Retinal pigment epithelial cell (primary cell): ENCODE measurements at regions not wholly inside any gene's neighbourhood (a gene's known extent, or its start where the extent isn't known, plus 50 kb on each side); places are given as distances from the start of the nearest gene placed in this dataset.
A peak's percentile ranks its signal among the peaks of the same experiment; 100 is the strongest.

Experiments used
- DNase-seq: peaks from one replicate; pipeline ENCODE4 v3.0.0-alpha.2; 2010; ENCODE audit warnings: low read depth
- H3K4me3 ChIP-seq: 2 replicates; pipeline ENCODE4 v1.5.1; 2011; ENCODE audit warnings: mild to moderate bottlenecking, low read length, control low read depth, moderate library complexity
- TF ChIP-seq, protein P1 (sequence below): conservative IDR thresholded peaks from 2 replicates; pipeline ENCODE4 v1.5.1; 2011; ENCODE audit warnings: low read depth, low read length, control low read depth, inconsistent platforms

DNA sequence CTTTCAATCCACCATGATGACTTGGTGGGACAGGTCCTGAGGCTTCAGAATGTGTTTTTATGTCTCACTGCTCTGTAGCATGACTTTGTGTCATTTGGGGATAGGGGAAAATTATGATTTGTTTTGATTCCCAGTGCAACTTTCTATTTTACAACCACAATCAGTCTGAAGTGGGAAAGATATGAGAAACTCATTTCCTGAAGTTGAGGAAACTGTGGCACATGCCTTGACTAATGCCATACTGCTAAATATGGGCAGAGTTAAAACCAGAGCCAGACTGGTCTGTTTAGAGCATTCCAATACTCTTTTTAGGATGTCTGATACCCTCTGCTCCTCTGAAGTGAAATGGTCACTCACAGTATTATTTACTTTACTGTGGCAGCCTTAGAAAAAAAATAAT lies 307.7 kb downstream of the ADRA2A start:
- H3K4me3 ChIP-seq = no peak overlapping the region
- DNase-seq = no peak
- TF ChIP-seq, protein P1, sequence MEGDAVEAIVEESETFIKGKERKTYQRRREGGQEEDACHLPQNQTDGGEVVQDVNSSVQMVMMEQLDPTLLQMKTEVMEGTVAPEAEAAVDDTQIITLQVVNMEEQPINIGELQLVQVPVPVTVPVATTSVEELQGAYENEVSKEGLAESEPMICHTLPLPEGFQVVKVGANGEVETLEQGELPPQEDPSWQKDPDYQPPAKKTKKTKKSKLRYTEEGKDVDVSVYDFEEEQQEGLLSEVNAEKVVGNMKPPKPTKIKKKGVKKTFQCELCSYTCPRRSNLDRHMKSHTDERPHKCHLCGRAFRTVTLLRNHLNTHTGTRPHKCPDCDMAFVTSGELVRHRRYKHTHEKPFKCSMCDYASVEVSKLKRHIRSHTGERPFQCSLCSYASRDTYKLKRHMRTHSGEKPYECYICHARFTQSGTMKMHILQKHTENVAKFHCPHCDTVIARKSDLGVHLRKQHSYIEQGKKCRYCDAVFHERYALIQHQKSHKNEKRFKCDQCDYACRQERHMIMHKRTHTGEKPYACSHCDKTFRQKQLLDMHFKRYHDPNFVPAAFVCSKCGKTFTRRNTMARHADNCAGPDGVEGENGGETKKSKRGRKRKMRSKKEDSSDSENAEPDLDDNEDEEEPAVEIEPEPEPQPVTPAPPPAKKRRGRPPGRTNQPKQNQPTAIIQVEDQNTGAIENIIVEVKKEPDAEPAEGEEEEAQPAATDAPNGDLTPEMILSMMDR = no peak

- no peak for DNase-seq
- TF ChIP-seq, protein P1 = no peak
- H3K4me3 ChIP-seq = no peak overlapping the region
Measured at GRCh38 chr10:111390813-111391563, 314.2 kb downstream of the ADRA2A start.

DNA sequence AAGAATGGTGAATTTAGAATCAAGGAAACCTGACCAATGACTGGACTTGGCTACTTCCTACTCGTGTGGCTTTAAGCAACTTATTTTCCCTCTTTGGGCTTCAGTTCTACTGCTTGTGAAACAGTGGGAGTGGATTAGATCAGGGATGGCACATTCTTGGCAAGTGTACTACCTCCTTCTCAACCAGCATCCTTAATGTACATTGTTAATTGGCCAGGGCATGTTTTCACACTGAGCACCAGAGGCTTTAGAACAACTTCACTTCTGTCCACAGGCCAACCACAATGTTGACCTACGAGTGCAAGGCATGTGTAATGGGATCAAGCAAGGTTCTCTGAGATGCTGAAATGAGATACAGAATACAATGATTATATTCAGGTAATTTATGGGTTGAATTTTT lies 315.3 kb downstream of the ADRA2A start:
- DNase-seq = peak; percentile 88
- H3K4me3 ChIP-seq = no peak overlapping the region
- TF ChIP-seq, protein P1 = no peak

DNA sequence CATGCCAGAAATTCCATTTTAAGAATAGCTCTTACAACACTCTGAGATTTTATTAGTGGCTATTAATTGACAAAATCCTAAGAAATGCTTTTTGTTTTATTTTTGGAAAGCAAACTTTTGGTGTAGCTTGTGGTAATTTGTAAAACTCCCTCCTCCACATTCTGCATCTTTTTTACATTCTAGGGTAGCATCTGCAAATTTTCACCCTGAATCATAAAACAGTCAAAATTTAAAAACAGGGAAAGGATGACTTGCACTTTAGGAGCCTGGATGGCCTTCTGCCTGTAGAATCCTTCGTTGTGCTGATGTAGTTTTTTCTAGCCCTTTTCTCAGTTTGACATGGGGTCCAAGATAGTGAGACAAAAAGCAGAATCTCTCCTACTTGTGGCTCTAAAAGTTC lies 316.1 kb downstream of the ADRA2A start:
- H3K4me3 ChIP-seq = no peak overlapping the region
- DNase-seq = no peak
- TF ChIP-seq, protein P1 = no peak

DNA sequence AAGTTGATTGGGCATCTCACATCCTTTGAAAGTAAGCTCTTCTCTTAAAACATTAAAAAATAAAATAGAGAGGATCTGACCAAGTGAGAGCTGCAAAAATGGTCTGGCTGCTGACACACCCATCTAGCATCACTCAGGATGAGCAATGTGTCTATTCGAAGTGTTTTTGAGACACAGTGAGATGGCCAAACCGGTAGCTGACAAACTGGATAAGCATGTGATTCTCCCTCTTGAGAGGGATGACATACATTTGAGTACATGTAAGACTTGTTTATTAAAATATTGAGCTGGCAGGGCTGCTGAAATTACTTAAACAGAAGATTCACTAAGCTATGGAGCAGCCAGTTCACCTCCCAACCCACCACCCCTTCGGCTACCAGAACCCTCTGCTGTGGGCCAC lies 333.9 kb downstream of the ADRA2A start:
- TF ChIP-seq, protein P1 = no peak
- H3K4me3 ChIP-seq = no peak overlapping the region
- no peak for DNase-seq

- DNase-seq = no peak
- TF ChIP-seq, protein P1 = no peak
Measured at GRCh38 chr10:111425459-111425858, 348.6 kb downstream of the ADRA2A start.

DNA sequence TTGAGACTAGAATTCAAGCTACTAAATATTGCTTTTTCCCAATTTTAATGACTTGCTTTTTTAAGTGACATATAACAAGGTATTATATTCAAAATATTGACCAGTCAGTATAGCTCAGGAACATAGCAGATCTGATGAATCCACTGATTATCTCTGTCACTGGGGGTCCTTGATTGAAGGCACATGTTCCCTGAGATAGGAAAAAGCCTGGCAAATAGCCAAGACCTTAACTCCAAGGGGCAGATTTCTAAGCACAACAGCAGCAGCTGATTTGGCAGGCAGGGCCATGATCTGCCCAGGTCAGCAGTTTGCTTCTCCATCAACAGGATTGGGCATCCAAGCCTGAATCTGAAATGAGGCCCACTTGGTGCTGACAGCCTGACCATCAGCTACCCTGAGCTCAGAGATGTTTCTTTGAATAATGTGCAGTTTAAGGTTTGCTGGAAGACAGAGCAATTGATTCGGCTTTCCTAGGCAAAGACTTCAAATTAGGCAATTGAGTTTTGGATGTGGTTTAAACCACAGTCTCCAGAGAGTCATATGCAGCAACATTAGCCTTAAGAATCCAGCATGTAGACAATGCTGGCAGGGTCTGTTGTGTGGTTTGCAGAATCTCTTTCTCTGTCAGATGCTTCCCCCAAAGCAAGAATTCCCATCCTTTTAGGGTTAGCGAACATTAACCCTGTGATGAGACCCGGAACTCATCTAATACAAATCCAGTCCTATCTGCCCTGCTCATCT lies 352.6 kb downstream of the ADRA2A start:
- TF ChIP-seq, protein P1 = no peak
- H3K4me3 ChIP-seq = no peak overlapping the region
- no peak for DNase-seq

More at GRCh38 chr10:111425459-111425858, 348.6 kb downstream of the ADRA2A start:
- no peak overlapping the region for H3K4me3 ChIP-seq
